Liver (tissue), 7 donors: ENCODE measurements at regions not wholly inside any gene's neighbourhood (a gene's known extent, or its start where the extent isn't known, plus 50 kb on each side); places are given as distances from the start of the nearest gene placed in this dataset.

Experiments used
- DNase-seq: peaks from one replicate; pipeline ENCODE4 v3.0.0-alpha.2; 2017; ENCODE audit warnings: low spot score
- H3K27ac ChIP-seq, 2 donors: one replicate each; pipeline ENCODE4 v1.7.0; 2013; ENCODE audit warnings: inconsistent platforms in 2 of 2, low read length in 2 of 2, control low read depth in 1 of 2, low read depth in 1 of 2, mild to moderate bottlenecking in 1 of 2
- H3K27me3 ChIP-seq, 4 donors: one replicate each; pipeline versions ENCODE4 v1.6.1 to v1.7.0; 2013; ENCODE audit warnings: low read length in 3 of 4, inconsistent platforms in 1 of 4, mild to moderate bottlenecking in 1 of 4, moderate library complexity in 1 of 4; ENCODE audit not compliant: control insufficient read depth in 4 of 4, insufficient read depth in 4 of 4
- H3K36me3 ChIP-seq, 4 donors: one replicate each; pipeline versions ENCODE4 v1.6.1 to v1.7.0; 2013; ENCODE audit warnings: low read length in 3 of 4, mild to moderate bottlenecking in 3 of 4, low read depth in 1 of 4, moderate library complexity in 1 of 4; ENCODE audit not compliant: control insufficient read depth in 4 of 4, insufficient read depth in 3 of 4
- H3K4me1 ChIP-seq, 4 donors: one replicate each; pipeline versions ENCODE4 v1.6.1 to v1.7.0; 2013; ENCODE audit warnings: low read length in 3 of 4, mild to moderate bottlenecking in 3 of 4, moderate library complexity in 1 of 4; ENCODE audit not compliant: control insufficient read depth in 4 of 4, insufficient read depth in 4 of 4
- H3K4me3 ChIP-seq, 3 donors: one replicate each; pipeline versions ENCODE4 v1.6.1 to v1.7.0; 2013; ENCODE audit warnings: low read length in 3 of 3, control low read depth in 1 of 3, low read depth in 1 of 3, mild to moderate bottlenecking in 1 of 3
- H3K9ac ChIP-seq, 2 donors: one replicate each; pipeline ENCODE4 v1.7.0; 2013; ENCODE audit warnings: low read length in 2 of 2, mild to moderate bottlenecking in 2 of 2, moderate library complexity in 2 of 2, control low read depth in 1 of 2, low read depth in 1 of 2
- H3K9me3 ChIP-seq, 4 donors: one replicate each; pipeline versions ENCODE4 v1.6.1 to v1.7.0; 2013; ENCODE audit warnings: low read length in 3 of 4; ENCODE audit not compliant: control insufficient read depth in 4 of 4
- ATF3 ChIP-seq: IDR thresholded peaks from 2 replicates; pipeline ENCODE4 v1.6.1; 2016; ENCODE audit warnings: antibody characterized with exemption
- EGR1 ChIP-seq, 2 donors: IDR thresholded peaks; 2 replicates each; pipeline ENCODE4 v1.6.1; 2016 to 2018; ENCODE audit warnings: antibody characterized with exemption in 2 of 2, low read depth in 2 of 2
- FOXA1 ChIP-seq: IDR thresholded peaks from 2 replicates; pipeline ENCODE4 v1.6.1; 2016; ENCODE audit warnings: antibody characterized with exemption
- FOXA2 ChIP-seq: IDR thresholded peaks from 2 replicates; pipeline ENCODE4 v1.6.1; 2016; ENCODE audit warnings: antibody characterized with exemption
- GABPA ChIP-seq, 2 donors: IDR thresholded peaks in 1 of 2; conservative IDR thresholded peaks in 1 of 2; 2 replicates each; pipeline ENCODE4 v1.6.1; 2016; ENCODE audit warnings: antibody characterized with exemption in 2 of 2, mild to moderate bottlenecking in 1 of 2, moderate library complexity in 1 of 2
- HNF4A ChIP-seq, 2 donors: conservative IDR thresholded peaks; 2 replicates each; pipeline ENCODE4 v1.6.1; 2016; ENCODE audit warnings: antibody characterized with exemption in 2 of 2, mild to moderate bottlenecking in 2 of 2
- HNF4G ChIP-seq: IDR thresholded peaks from 2 replicates; pipeline ENCODE4 v1.6.1; 2016; ENCODE audit warnings: antibody characterized with exemption
- NR2F2 ChIP-seq: IDR thresholded peaks from 2 replicates; pipeline ENCODE4 v1.6.1; 2016; ENCODE audit warnings: antibody characterized with exemption
- REST ChIP-seq: IDR thresholded peaks from 2 replicates; pipeline ENCODE4 v1.6.1; 2016; ENCODE audit warnings: antibody characterized with exemption, mild to moderate bottlenecking
- RXRA ChIP-seq, 2 donors: IDR thresholded peaks; 2 replicates each; pipeline ENCODE4 v1.6.1; 2017 to 2018; ENCODE audit warnings: antibody characterized with exemption in 2 of 2, mild to moderate bottlenecking in 1 of 2
- SP1 ChIP-seq: IDR thresholded peaks from 2 replicates; pipeline ENCODE4 v1.6.1; 2018; ENCODE audit warnings: antibody characterized with exemption, mild to moderate bottlenecking
- TAF1 ChIP-seq: conservative IDR thresholded peaks from 2 replicates; pipeline ENCODE4 v1.6.1; 2016; ENCODE audit warnings: antibody characterized with exemption, mild to moderate bottlenecking
- YY1 ChIP-seq: IDR thresholded peaks from 2 replicates; pipeline ENCODE4 v1.6.1; 2016; ENCODE audit warnings: antibody characterized with exemption, mild to moderate bottlenecking
- WGBS: extraction: QIAGEN DNeasy Blood & Tissue Kit; methylation state at CpG from one replicate; pipeline ENCODE4 v1.1.7; 2013; 5-methylcytosine and 5-hydroxymethylcytosine counted together
- TF ChIP-seq, protein P1 (sequence below): IDR thresholded peaks from 2 replicates; pipeline ENCODE4 v1.6.1; 2016; ENCODE audit warnings: antibody characterized with exemption
- donor health status: healthy.
- donor health status: healthy.
- donor health status: healthy.
- donor health status: healthy.

- H3K9me3 ChIP-seq: no peaks in the 10 kb centered on the region
- no peak for DNase-seq
- no peak overlapping the region for H3K27ac ChIP-seq
- TF ChIP-seq ATF3: no peak
- TF ChIP-seq HNF4A (conservative IDR thresholded peaks at IDR 0.05): no peak
- TF ChIP-seq EGR1 (IDR thresholded peaks at IDR 0.05; ENCODE audit: low read depth in 2 of 2): no peak
- no peak for TF ChIP-seq YY1
- TF ChIP-seq FOXA1: no peak
- TF ChIP-seq RXRA (IDR thresholded peaks at IDR 0.05): no peak
- no peak overlapping the region for H3K9ac ChIP-seq
- H3K36me3 ChIP-seq: no peaks in the 10 kb centered on the region
- WGBS: 95% methylated on average over 2 of the region's 2 CpGs
- no peaks in the 10 kb centered on the region for H3K27me3 ChIP-seq
- no peaks in the 10 kb centered on the region for H3K4me1 ChIP-seq
- H3K4me3 ChIP-seq: no peak overlapping the region
These were observed 106.6 kb downstream of the DUSP10 start for GRCh38 chr1:221635305-221635704.

GRCh38 chr1:221636096-221636495 lies 105.8 kb downstream of the DUSP10 start:
- Histone ChIP-seq H3K4me1 (no peaks in the 10 kb centered on the region), H3K27ac (no peak overlapping the region), H3K9ac (no peak overlapping the region), H3K9me3 (no peaks in the 10 kb centered on the region), H3K4me3 (no peak overlapping the region), H3K36me3 (no peaks in the 10 kb centered on the region), H3K27me3 (no peaks in the 10 kb centered on the region)
- 73% methylated on average over 3 of the region's 3 CpGs for WGBS
- no peak for DNase-seq
- TF ChIP-seq TAF1: no peak
- TF ChIP-seq RXRA (IDR thresholded peaks at IDR 0.05): no peak
- TF ChIP-seq FOXA2: no peak
- no peak for TF ChIP-seq GABPA (IDR thresholded peaks at IDR 0.05 in 1 of 2, conservative IDR thresholded peaks at IDR 0.05 in 1 of 2)
- TF ChIP-seq YY1: no peak
- TF ChIP-seq HNF4G: no peak
- TF ChIP-seq, protein P1, sequence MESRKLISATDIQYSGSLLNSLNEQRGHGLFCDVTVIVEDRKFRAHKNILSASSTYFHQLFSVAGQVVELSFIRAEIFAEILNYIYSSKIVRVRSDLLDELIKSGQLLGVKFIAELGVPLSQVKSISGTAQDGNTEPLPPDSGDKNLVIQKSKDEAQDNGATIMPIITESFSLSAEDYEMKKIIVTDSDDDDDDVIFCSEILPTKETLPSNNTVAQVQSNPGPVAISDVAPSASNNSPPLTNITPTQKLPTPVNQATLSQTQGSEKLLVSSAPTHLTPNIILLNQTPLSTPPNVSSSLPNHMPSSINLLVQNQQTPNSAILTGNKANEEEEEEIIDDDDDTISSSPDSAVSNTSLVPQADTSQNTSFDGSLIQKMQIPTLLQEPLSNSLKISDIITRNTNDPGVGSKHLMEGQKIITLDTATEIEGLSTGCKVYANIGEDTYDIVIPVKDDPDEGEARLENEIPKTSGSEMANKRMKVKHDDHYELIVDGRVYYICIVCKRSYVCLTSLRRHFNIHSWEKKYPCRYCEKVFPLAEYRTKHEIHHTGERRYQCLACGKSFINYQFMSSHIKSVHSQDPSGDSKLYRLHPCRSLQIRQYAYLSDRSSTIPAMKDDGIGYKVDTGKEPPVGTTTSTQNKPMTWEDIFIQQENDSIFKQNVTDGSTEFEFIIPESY: no peak

- no peak for TF ChIP-seq REST
- no peak for TF ChIP-seq ATF3
- TF ChIP-seq HNF4A (conservative IDR thresholded peaks at IDR 0.05): no peak
- TF ChIP-seq FOXA1: no peak
- TF ChIP-seq NR2F2: no peak
- TF ChIP-seq SP1: no peak
- TF ChIP-seq HNF4G: no peak
- TF ChIP-seq FOXA2: no peak
- TF ChIP-seq GABPA (IDR thresholded peaks at IDR 0.05 in 1 of 2, conservative IDR thresholded peaks at IDR 0.05 in 1 of 2): no peak
- 88% methylated on average over 3 of the region's 3 CpGs for WGBS
- Histone ChIP-seq H3K9me3 (no peaks in the 10 kb centered on the region), H3K4me3 (no peak overlapping the region), H3K27ac (no peak overlapping the region), H3K9ac (no peak overlapping the region), H3K27me3 (no peaks in the 10 kb centered on the region), H3K4me1 (no peaks in the 10 kb centered on the region), H3K36me3 (no peaks in the 10 kb centered on the region)
- no peak for DNase-seq
These were observed 104.9 kb downstream of the DUSP10 start for GRCh38 chr1:221636967-221637366.
